NCI-H1417 treated with DMSO at 0.1 percent for 48 hours (cell line): ENCODE measurements at regions not wholly inside any gene's neighbourhood (a gene's known extent, or its start where the extent isn't known, plus 50 kb on each side); places are given as distances from the start of the nearest gene placed in this dataset.

ENCODE experiments used
- DNase-seq: peaks from one replicate; lab custom pipeline; 2025; lab: John Stamatoyannopoulos, UW

- DNase-seq: no peak
Measured at GRCh38 chr9:88034964-88035363, 60.6 kb upstream of the CDK20 start.

- DNase-seq: no peak
Measured at GRCh38 chr9:88033359-88033702, 59.0 kb upstream of the CDK20 start.

GRCh38 chr9:88028338-88028737 lies 54.0 kb upstream of the CDK20 start:
- no peak for DNase-seq

- no peak for DNase-seq
Measured at GRCh38 chr9:88026118-88026479, 51.8 kb upstream of the CDK20 start.

GRCh38 chr9:88025411-88026117 lies 51.2 kb upstream of the CDK20 start:
- DNase-seq: no peak

- DNase-seq: no peak
Measured at GRCh38 chr9:88024896-88025295, 50.6 kb upstream of the CDK20 start.
